ENCODE measurements at regions not wholly inside any gene's neighbourhood (a gene's known extent, or its start where the extent isn't known, plus 50 kb on each side); places are given as distances from the start of the nearest gene placed in this dataset.

DNA sequence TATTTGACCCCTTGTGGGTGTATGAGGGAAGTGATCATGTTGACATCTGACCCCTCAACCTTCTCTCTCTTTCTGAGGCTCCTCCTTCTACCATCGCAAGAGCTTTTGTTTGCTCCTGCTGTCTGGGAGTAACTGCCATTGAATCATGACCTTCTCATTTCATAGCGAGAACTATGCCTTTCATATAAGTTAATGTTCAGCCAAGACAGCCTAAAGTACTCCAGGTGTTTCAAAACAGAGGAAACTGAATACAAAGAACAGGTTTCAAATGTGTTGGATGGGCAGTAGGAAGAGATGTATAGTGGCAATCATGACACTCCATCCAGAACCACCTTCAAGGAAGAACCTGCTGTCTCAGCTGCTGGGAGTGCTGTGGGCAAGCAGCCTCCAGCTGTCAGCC is 403.1 kb downstream of the MID1IP1 start:
- Mint-ChIP-seq H3K4me3 (no peak overlapping the region), H3K27ac (peak overlapping the region; percentile 79), H3K36me3 (ENCODE audit: low read depth) (no peaks in the 10 kb centered on the region)

DNA sequence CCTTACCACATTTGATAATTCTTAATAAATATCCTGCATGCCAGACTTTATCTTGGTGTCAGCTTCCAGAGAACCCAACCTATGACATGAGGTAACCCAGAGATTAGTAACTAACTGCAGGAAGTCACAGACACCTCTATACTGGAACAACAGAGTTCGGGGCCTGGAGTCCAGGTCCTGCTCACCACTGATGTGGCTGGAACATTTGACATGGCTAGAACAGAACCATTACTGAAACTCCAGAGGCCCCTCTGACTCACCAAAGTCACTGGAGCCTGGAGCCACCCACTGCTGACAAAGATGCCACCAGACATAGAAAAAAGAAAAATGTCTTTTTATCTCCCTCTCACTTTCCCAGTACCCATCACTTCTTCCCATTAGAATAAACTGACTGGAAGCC is 403.7 kb downstream of the MID1IP1 start:
- peaks cover 57% of the 10 kb centered on the region for H3K4me1 Mint-ChIP-seq (ENCODE audit: low read depth)
- peak overlapping the region; percentile 36 for H3K4me3 Mint-ChIP-seq
- H3K36me3 Mint-ChIP-seq (ENCODE audit: low read depth) = no peaks in the 10 kb centered on the region
- H3K27me3 Mint-ChIP-seq = peaks cover 43% of the 10 kb centered on the region
- peak; percentile 39 for DNase-seq
- no peaks in the 10 kb centered on the region for H3K9me3 Mint-ChIP-seq
- peak overlapping the region; percentile 79 for H3K27ac Mint-ChIP-seq

More for the DNA sequence above, 403.1 kb downstream of the MID1IP1 start:
- H3K9me3 Mint-ChIP-seq = no peaks in the 10 kb centered on the region
- H3K4me1 Mint-ChIP-seq (ENCODE audit: low read depth) = peaks cover 63% of the 10 kb centered on the region
- no peak for DNase-seq
- peaks cover 44% of the 10 kb centered on the region for H3K27me3 Mint-ChIP-seq

DNA sequence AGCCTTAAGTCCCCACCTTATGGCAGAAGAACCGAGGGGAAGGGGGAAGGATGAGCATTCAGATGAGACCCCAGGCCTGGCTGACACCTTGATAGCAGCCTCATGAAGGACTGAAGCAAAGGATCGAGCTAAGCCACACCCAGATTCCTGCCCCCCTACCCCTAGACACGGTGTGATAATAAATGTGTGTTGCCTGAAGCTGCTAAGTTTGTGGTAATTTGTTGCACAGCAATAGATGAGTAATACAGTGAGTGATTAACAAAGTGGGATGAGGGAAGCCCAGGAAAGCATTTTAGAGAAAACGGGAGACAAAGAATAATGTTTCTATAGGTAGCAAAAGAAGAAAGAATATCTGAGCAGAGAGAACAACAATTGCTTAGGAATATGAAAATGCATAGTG is 404.2 kb downstream of the MID1IP1 start:
- H3K27ac Mint-ChIP-seq = peak overlapping the region; percentile 79
- H3K9me3 Mint-ChIP-seq = no peaks in the 10 kb centered on the region
- peaks cover 53% of the 10 kb centered on the region for H3K4me1 Mint-ChIP-seq (ENCODE audit: low read depth)
- no peak for DNase-seq
- peak overlapping the region; percentile 36 for H3K4me3 Mint-ChIP-seq
- H3K36me3 Mint-ChIP-seq (ENCODE audit: low read depth) = no peaks in the 10 kb centered on the region
- H3K27me3 Mint-ChIP-seq = peaks cover 48% of the 10 kb centered on the region

DNA sequence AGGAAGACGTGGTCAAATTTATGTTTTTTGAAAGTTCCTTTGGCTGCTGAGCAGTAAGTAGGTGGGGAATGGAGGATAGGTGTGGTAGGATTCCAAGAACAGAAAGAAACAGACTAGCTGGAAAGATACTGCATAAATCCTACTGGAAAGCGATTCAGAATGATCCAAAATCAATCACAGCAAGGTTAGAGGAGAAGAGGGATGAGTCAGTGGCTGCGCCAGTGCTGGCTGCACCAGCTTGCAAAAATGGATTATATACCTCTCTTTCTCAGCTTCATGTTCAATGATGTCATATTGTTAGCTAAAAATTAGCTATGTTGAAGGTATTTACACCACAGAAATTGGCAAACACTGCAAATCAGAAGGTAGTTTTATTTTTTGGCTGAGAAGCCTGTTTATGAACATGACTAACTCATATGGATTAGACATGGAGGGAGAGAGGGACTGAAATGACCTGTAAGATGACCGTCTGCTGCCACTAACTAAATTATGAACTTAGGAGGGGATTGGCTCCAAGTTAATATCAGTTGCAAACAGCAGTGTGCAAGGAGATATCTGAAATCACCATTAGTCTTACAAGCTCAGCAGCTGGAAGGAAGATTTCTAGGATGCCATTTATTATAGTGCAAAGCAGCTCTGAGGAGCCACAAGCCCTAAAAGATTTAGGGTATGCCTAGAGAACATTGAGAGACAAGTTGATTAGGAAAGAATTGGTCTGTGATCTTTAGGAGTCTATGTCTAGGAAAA is 405.3 kb downstream of the MID1IP1 start:
- DNase-seq = no peak
- H3K27ac Mint-ChIP-seq = no peak overlapping the region
- no peak overlapping the region for H3K4me3 Mint-ChIP-seq
- no peaks in the 10 kb centered on the region for H3K9me3 Mint-ChIP-seq
- H3K36me3 Mint-ChIP-seq (ENCODE audit: low read depth) = no peaks in the 10 kb centered on the region
- peaks cover 51% of the 10 kb centered on the region for H3K27me3 Mint-ChIP-seq
- peaks cover 43% of the 10 kb centered on the region for H3K4me1 Mint-ChIP-seq (ENCODE audit: low read depth)

DNA sequence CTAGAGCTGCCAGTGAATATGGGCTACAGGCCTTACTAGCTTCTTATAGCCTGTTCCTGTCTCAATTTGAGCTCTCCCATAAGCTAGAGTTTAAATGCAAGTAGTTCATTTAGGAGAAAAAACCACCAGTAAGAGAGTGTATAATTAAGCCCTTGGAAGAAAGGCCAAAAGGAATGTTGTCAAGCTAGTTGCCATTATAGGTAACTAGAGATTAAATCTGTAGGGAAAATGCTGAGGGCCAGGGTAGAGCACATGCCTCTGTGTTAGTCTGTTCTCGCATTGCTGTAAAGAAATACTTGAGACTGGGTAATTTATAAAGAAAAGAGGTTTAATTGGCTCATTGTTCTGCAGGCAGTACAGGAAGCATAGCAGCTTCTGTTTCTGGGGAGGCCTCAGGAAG is 410.2 kb downstream of the MID1IP1 start:
- no peak for DNase-seq
- H3K27me3 Mint-ChIP-seq = peaks cover 53% of the 10 kb centered on the region
- no peaks in the 10 kb centered on the region for H3K9me3 Mint-ChIP-seq
- no peaks in the 10 kb centered on the region for H3K36me3 Mint-ChIP-seq (ENCODE audit: low read depth)
- H3K27ac Mint-ChIP-seq = no peak overlapping the region
- H3K4me1 Mint-ChIP-seq (ENCODE audit: low read depth) = peaks cover 18% of the 10 kb centered on the region
- no peak overlapping the region for H3K4me3 Mint-ChIP-seq

DNA sequence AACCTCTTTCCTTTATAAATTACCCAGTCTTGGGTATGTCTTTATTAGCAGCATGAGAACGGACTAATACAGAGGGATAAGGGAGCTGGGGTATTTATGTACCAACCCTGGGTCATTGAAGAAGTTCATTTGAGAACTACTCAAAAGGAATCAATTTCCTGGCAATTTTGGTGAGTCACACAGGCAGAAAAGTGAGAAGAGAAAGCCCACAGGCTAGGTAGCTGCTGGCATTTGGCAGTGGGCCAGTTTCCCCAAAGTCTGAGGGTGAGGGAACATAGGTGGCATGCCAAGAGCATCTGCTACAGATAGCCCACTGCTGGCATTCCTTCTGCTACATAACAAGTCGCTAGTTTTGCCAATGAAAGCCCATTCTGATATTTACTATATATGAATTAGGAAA is 411.2 kb downstream of the MID1IP1 start:
- peak; percentile 47 for DNase-seq
- Mint-ChIP-seq H3K4me1 (ENCODE audit: low read depth) (peaks cover 16% of the 10 kb centered on the region), H3K27me3 (peaks cover 55% of the 10 kb centered on the region), H3K36me3 (ENCODE audit: low read depth) (no peaks in the 10 kb centered on the region), H3K4me3 (no peak overlapping the region), H3K9me3 (no peaks in the 10 kb centered on the region), H3K27ac (no peak overlapping the region)

DNA sequence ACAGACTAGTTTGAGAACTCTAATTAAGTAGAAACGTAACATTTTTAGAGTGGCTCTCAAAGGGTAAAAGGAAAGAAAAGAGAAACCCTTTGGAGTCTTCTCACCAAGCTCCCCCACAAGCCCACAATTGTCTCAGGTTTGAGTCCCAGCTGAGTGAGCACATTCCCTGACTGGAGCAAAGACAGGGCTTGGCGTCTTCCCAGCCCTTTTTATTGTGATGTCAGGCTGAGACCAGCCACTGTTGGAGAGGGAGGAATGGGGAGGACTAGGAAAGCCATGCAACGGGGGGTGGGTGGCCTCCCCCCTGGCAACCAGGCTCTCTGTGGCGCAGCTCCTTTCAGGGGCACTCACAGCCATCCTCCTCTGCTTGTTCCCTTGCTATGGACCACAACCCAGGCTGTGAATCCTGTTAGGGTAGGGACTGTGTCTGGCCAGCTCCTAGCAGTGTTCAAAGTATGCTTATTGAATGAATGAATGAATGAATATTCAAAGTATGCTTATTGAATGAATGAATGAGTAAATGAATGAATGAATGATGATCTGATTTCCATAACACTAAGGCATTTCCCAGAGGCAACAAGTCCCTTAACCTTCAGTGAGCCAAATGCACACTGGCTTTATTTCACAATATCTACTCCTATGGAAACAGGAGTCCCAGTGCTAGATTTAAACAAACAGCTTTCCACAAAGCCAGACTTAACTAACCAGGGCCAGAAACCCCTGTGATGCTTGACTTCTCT is 413.3 kb downstream of the MID1IP1 start:
- Mint-ChIP-seq H3K27ac (no peak overlapping the region), H3K36me3 (ENCODE audit: low read depth) (no peaks in the 10 kb centered on the region), H3K4me1 (ENCODE audit: low read depth) (peaks cover 16% of the 10 kb centered on the region), H3K27me3 (peaks cover 68% of the 10 kb centered on the region), H3K4me3 (no peak overlapping the region), H3K9me3 (no peaks in the 10 kb centered on the region)
- no peak for DNase-seq

DNA sequence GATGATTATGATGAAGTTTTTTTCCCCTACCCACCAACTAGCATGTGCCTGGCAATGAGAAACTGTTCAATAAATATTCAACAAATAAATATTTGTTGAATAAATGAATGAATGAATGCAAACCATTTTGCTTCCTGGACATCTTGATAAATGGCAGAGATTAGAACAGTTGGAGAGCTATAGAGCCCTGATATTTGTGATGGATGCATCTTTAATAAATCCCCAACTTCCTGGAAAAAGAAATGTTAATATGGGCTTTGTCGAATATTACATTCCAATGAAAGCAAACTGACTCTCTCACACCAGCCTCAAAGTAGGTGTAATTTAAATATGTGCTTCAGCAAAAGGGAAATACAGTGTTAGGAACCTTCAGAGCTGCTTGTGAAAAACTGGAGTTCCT is 419.7 kb downstream of the MID1IP1 start:
- Mint-ChIP-seq H3K4me1 (ENCODE audit: low read depth) (peaks cover 4% of the 10 kb centered on the region), H3K27ac (no peak overlapping the region), H3K4me3 (no peak overlapping the region), H3K27me3 (peaks cover 68% of the 10 kb centered on the region), H3K9me3 (no peaks in the 10 kb centered on the region), H3K36me3 (ENCODE audit: low read depth) (no peaks in the 10 kb centered on the region)
- no peak for DNase-seq

DNA sequence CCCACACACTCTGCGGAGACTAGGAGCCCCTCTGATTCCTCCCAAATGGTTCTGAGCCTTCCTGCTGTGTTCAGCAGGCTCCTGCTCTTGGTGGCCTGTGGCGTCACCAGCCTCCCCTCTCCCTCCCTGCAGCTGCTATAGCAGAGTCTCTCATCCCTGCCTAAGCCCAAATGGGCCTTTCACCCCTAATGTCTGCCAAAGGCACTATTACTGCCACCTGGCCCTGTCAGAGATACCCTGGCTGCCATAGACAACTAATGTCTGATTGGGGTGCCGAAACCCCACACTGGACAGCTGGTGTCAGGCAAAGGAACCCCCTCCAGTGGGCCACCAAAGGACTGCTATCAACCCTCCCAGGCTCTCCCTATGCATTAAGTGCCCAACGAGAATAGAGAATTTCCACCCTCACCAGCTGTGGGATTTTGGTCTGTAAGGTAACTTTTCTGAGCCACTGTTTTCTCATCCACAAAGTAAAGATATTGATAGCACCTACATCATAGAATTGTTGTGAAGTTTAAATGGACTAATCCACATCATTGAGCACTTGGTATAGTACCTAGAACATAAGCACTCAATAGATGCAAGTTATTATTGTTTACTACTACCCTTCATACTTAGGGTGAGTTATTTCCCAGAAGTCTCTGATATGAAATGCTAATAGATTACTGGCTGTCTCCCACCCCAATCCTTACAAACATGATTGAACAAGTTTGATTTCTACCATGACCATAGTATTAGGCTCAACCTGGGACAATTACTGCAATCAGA is 421.3 kb downstream of the MID1IP1 start:
- peaks cover 62% of the 10 kb centered on the region for H3K27me3 Mint-ChIP-seq
- H3K27ac Mint-ChIP-seq = no peak overlapping the region
- no peak for DNase-seq
- H3K4me1 Mint-ChIP-seq (ENCODE audit: low read depth) = peaks cover 4% of the 10 kb centered on the region
- H3K9me3 Mint-ChIP-seq = no peaks in the 10 kb centered on the region
- no peaks in the 10 kb centered on the region for H3K36me3 Mint-ChIP-seq (ENCODE audit: low read depth)
- no peak overlapping the region for H3K4me3 Mint-ChIP-seq

DNA sequence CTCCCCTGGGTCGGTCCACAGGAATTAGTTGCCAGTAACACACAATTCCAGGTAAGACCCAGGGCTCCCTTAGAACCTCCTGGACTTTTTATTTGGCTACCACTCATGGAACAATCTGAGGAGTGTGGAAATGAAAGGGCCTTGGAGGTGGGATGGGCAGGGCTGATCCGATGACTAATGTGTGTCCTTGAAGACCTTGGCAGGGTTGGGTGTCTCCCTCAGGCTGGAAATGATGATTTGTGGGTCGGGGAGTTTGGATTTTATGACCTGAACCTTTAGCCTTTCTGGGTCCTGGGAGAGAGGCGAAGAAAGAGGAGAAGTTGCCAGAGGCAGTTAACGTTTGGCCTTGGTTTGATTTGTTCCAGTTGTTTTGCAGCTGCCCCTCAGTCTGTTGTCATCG is 425.0 kb downstream of the MID1IP1 start:
- DNase-seq = no peak
- Mint-ChIP-seq H3K4me3 (no peak overlapping the region), H3K36me3 (ENCODE audit: low read depth) (no peaks in the 10 kb centered on the region), H3K27me3 (peaks cover 41% of the 10 kb centered on the region), H3K4me1 (ENCODE audit: low read depth) (peaks cover 2% of the 10 kb centered on the region), H3K9me3 (no peaks in the 10 kb centered on the region), H3K27ac (no peak overlapping the region)

DNA sequence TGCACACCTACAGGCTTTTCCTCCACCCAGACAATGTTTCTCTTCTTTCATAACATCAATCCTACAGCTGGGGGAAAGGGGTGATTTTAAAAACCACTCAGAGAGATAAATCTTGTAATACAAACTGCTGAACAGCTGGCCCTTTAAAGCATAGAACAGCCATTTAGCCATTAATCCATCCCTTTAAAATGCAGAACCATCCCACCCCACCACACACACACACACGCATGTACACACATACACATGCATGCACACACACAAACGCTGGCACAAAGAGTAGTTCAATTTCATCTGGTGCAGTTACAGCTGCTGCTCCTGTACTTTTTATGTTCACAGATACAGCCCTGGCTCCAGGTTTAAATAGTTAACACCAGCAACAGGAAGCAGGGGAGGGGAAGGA is 426.1 kb downstream of the MID1IP1 start:
- Mint-ChIP-seq H3K27ac (no peak overlapping the region), H3K9me3 (no peaks in the 10 kb centered on the region), H3K4me1 (ENCODE audit: low read depth) (peaks cover 2% of the 10 kb centered on the region), H3K36me3 (ENCODE audit: low read depth) (no peaks in the 10 kb centered on the region), H3K27me3 (peaks cover 39% of the 10 kb centered on the region), H3K4me3 (no peak overlapping the region)
- no peak for DNase-seq

DNA sequence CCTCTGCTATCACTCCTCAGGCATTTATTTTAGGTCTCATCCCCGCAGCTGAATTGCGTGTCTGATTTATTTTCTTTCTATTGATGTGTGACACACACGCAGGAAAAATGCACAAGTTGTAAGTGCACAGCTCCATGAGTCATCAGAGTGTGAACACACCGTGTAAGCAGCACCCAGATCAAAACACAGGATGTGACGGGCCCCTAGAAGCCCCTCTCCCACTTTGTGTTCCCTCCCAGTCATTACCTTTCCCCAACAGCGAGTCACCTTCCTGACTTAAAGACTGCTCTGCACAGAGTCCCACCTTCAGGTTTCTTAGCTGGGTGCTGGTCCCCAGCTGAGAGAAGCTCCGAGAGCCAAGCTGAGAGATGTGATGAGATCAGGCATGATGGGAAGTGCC is 436.7 kb downstream of the MID1IP1 start:
- no peak for DNase-seq
- H3K36me3 Mint-ChIP-seq (ENCODE audit: low read depth) = no peaks in the 10 kb centered on the region

DNA sequence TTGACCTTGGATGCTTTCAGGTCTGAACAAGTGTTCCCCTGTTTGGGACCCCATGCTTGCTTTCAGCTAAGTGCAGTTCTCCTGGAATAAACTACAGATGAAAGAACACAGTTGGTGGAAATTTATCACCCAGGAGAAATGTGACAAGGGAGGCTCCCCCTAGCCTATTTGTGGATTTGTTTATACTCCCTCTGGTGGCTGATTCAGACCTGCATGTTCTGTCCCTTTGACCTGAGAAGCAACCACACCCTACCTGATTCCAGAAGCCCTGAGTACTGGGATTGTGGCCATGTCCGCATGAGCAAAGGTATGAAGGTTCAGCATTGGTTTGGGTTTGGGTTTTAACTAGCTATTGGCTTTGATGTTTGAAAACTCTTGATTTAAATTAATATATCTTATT is 440.9 kb downstream of the MID1IP1 start:
- H3K27me3 Mint-ChIP-seq = peaks cover 28% of the 10 kb centered on the region
- no peaks in the 10 kb centered on the region for H3K36me3 Mint-ChIP-seq (ENCODE audit: low read depth)
- no peak overlapping the region for H3K4me3 Mint-ChIP-seq
- H3K27ac Mint-ChIP-seq = no peak overlapping the region
- H3K4me1 Mint-ChIP-seq (ENCODE audit: low read depth) = peaks cover 26% of the 10 kb centered on the region
- H3K9me3 Mint-ChIP-seq = no peaks in the 10 kb centered on the region
- no peak for DNase-seq

More for the DNA sequence above, 436.7 kb downstream of the MID1IP1 start:
- H3K27ac Mint-ChIP-seq = no peak overlapping the region
- no peaks in the 10 kb centered on the region for H3K9me3 Mint-ChIP-seq
- H3K27me3 Mint-ChIP-seq = peaks cover 41% of the 10 kb centered on the region
- H3K4me1 Mint-ChIP-seq (ENCODE audit: low read depth) = peaks cover 32% of the 10 kb centered on the region
- no peak overlapping the region for H3K4me3 Mint-ChIP-seq

DNA sequence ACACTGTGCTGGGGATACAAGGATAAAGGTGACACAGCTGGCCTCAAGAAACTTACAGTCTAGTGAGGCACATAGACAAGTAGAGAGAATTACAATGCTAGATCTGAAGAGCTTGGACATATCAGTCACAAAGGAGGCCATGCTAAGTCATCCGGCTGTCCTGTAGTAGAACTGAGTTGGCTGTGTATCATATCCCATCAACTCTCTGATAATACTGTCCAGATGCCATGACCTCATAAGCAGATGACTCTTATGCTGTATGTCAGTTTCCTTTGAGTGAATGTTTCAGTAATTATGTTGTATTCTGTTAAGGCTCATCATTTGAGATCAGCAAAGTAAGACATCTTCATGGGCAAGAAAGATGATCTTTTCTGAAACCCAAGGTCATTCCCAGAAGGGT is 442.9 kb downstream of the MID1IP1 start:
- peaks cover 28% of the 10 kb centered on the region for H3K27me3 Mint-ChIP-seq
- no peak overlapping the region for H3K4me3 Mint-ChIP-seq
- DNase-seq = no peak
- H3K27ac Mint-ChIP-seq = no peak overlapping the region
- peaks cover 10% of the 10 kb centered on the region for H3K4me1 Mint-ChIP-seq (ENCODE audit: low read depth)
- H3K9me3 Mint-ChIP-seq = no peaks in the 10 kb centered on the region
- no peaks in the 10 kb centered on the region for H3K36me3 Mint-ChIP-seq (ENCODE audit: low read depth)

DNA sequence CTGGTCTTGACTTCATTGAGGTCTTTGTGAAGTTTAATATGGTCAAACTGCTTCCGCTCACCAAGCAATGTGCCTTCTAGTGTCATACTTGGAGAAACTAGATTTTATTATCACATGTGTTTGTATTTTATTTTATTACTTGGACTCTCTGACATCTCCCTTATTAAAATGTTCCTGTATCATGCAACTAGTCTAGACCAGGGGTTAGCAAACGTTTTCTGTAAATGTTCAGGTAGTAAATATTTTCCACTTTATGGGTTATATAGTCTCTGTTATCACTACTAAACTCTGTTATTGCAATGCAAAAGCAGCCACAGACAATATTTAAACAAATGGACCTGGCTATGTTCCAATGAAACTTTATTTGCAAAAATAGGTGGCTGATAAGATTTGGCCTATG is 443.8 kb downstream of the MID1IP1 start:
- no peaks in the 10 kb centered on the region for H3K36me3 Mint-ChIP-seq (ENCODE audit: low read depth)
- H3K4me1 Mint-ChIP-seq (ENCODE audit: low read depth) = peaks cover 9% of the 10 kb centered on the region
- no peak overlapping the region for H3K4me3 Mint-ChIP-seq
- H3K9me3 Mint-ChIP-seq = no peaks in the 10 kb centered on the region
- no peak for DNase-seq
- H3K27me3 Mint-ChIP-seq = peaks cover 28% of the 10 kb centered on the region
- no peak overlapping the region for H3K27ac Mint-ChIP-seq
